Tibial nerve (tissue), 4 donors: ENCODE measurements at regions not wholly inside any gene's neighbourhood (a gene's known extent, or its start where the extent isn't known, plus 50 kb on each side); places are given as distances from the start of the nearest gene placed in this dataset.

Source experiments
- EP300 ChIP-seq, 2 donors: sonication (generic); formaldehyde crosslinking; IDR thresholded peaks; one replicate each; pipeline ENCODE4 v1.6.1; 2017; ENCODE audit warnings: antibody characterized with exemption in 2 of 2, mild to moderate bottlenecking in 1 of 2
- TF ChIP-seq, protein P1 (sequence below), 5 experiments: fragments of 200-600 bp in 3 of 5; fragments of 450-650 bp in 2 of 5; sonication (generic) in 3 of 5; IDR thresholded peaks; one replicate each; pipeline ENCODE4 v1.5.1; 2016 to 2019; ENCODE audit warnings: antibody characterized with exemption in 5 of 5, mild to moderate bottlenecking in 3 of 5, moderate library complexity in 2 of 5

GRCh38 chr4:176964116-176964691 is 171.5 kb upstream of the VEGFC start:
- TF ChIP-seq, protein P1, sequence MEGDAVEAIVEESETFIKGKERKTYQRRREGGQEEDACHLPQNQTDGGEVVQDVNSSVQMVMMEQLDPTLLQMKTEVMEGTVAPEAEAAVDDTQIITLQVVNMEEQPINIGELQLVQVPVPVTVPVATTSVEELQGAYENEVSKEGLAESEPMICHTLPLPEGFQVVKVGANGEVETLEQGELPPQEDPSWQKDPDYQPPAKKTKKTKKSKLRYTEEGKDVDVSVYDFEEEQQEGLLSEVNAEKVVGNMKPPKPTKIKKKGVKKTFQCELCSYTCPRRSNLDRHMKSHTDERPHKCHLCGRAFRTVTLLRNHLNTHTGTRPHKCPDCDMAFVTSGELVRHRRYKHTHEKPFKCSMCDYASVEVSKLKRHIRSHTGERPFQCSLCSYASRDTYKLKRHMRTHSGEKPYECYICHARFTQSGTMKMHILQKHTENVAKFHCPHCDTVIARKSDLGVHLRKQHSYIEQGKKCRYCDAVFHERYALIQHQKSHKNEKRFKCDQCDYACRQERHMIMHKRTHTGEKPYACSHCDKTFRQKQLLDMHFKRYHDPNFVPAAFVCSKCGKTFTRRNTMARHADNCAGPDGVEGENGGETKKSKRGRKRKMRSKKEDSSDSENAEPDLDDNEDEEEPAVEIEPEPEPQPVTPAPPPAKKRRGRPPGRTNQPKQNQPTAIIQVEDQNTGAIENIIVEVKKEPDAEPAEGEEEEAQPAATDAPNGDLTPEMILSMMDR (IDR thresholded peaks at IDR 0.05), result no peak
- TF ChIP-seq EP300 (IDR thresholded peaks at IDR 0.05), result no peak
